ENCODE measurements at regions not wholly inside any gene's neighbourhood (a gene's known extent, or its start where the extent isn't known, plus 50 kb on each side); places are given as distances from the start of the nearest gene placed in this dataset.

GRCh38 chr11:97111559-97111958 is 721.7 kb downstream of the JRKL start:
- TF ChIP-seq POLR2A (IDR thresholded peaks at IDR 0.05), result no peak
- TF ChIP-seq CTCF (IDR thresholded peaks at IDR 0.05), result no peak

Data from Peyer's patch (tissue), 4 donors.